GM23338 (cell line): ENCODE measurements at regions not wholly inside any gene's neighbourhood (a gene's known extent, or its start where the extent isn't known, plus 50 kb on each side); places are given as distances from the start of the nearest gene placed in this dataset.
A peak's percentile ranks its signal among the peaks of the same experiment; 100 is the strongest.

ENCODE experiments used
- ATAC-seq: fragments of 200-7000 bp; cut with Tn5 transposase; 3 replicates; pipeline ENCODE4 v1.9.1; 2020
- DNase-seq: peaks from one replicate; pipeline ENCODE4 v3.0.0-alpha.2; 2015; ENCODE audit warnings: low spot score
- H2AFZ ChIP-seq: fragments of 200-600 bp; sonication (generic); 2 replicates; pipeline ENCODE4 v1.8.0; 2016; ENCODE audit warnings: antibody characterized with exemption, mild to moderate bottlenecking, moderate library complexity
- H3F3A ChIP-seq: fragments of 200-600 bp; sonication (generic); replicated peaks from 2 replicates; pipeline ENCODE4 v1.8.0; 2017; ENCODE audit warnings: antibody characterized with exemption, mixed run types, low read depth
- H3K27ac ChIP-seq: fragments of 200-600 bp; sonication (generic); 2 replicates; pipeline ENCODE4 v1.6.1; 2016; ENCODE audit warnings: low read depth
- H3K27me3 ChIP-seq: fragments of 200-600 bp; sonication (generic); 2 replicates; pipeline ENCODE4 v1.8.0; 2016; ENCODE audit warnings: mild to moderate bottlenecking, mixed run types, moderate library complexity; ENCODE audit not compliant: insufficient read depth
- H3K36me3 ChIP-seq: fragments of 200-600 bp; sonication (generic); 2 replicates; pipeline ENCODE4 v1.8.0; 2016; ENCODE audit warnings: mild to moderate bottlenecking; ENCODE audit not compliant: insufficient read depth
- H3K4me1 ChIP-seq: fragments of 200-600 bp; sonication (generic); 2 replicates; pipeline ENCODE4 v1.8.0; 2016; ENCODE audit warnings: mild to moderate bottlenecking, moderate library complexity; ENCODE audit not compliant: insufficient read depth
- H3K4me2 ChIP-seq: fragments of 200-600 bp; sonication (generic); 2 replicates; pipeline ENCODE4 v1.7.1; 2017; ENCODE audit warnings: mixed run types
- H3K4me3 ChIP-seq: fragments of 200-600 bp; sonication (generic); 2 replicates; pipeline ENCODE4 v1.6.1; 2016; ENCODE audit warnings: mixed run types
- H3K79me2 ChIP-seq: fragments of 200-600 bp; sonication (generic); replicated peaks from 2 replicates; pipeline ENCODE4 v1.8.0; 2017; ENCODE audit warnings: mild to moderate bottlenecking; ENCODE audit not compliant: insufficient read depth
- H3K9me2 ChIP-seq: fragments of 200-600 bp; sonication (generic); 2 replicates; pipeline ENCODE4 v1.8.0; 2017; ENCODE audit not compliant: insufficient read depth
- H4K20me1 ChIP-seq: fragments of 200-600 bp; sonication (generic); replicated peaks from 2 replicates; pipeline ENCODE4 v1.8.0; 2017; ENCODE audit warnings: mild to moderate bottlenecking; ENCODE audit not compliant: insufficient read depth
- H3K27ac Mint-ChIP-seq: 2 replicates; pipeline ENCODE4 v1.8.0; 2020; ENCODE audit warnings: inconsistent platforms, mild to moderate bottlenecking, moderate library complexity, mixed read lengths
- H3K27me3 Mint-ChIP-seq: 3 replicates; pipeline ENCODE4 v1.8.0; 2022; ENCODE audit warnings: low read depth, mild to moderate bottlenecking, moderate library complexity, mixed read lengths, inconsistent platforms; ENCODE audit not compliant: insufficient read depth, poor library complexity
- H3K36me3 Mint-ChIP-seq: 3 replicates; pipeline ENCODE4 v1.8.0; 2021; ENCODE audit warnings: low read depth, mild to moderate bottlenecking, inconsistent platforms, moderate library complexity, mixed read lengths
- H3K4me1 Mint-ChIP-seq: 3 replicates; pipeline ENCODE4 v1.8.0; 2020; ENCODE audit warnings: mild to moderate bottlenecking, inconsistent platforms, mixed read lengths
- H3K4me3 Mint-ChIP-seq: 3 replicates; pipeline ENCODE4 v1.8.0; 2021; ENCODE audit warnings: moderate library complexity, mild to moderate bottlenecking, inconsistent platforms, mixed read lengths
- H3K9me3 Mint-ChIP-seq: 3 replicates; pipeline ENCODE4 v1.8.0; 2020; ENCODE audit warnings: moderate library complexity, mild to moderate bottlenecking, inconsistent platforms, mixed read lengths
- EZH2 ChIP-seq: fragments of 200-600 bp; sonication (generic); IDR thresholded peaks from one replicate; pipeline ENCODE4 v1.8.0; 2017; ENCODE audit warnings: antibody characterized with exemption, mild to moderate bottlenecking, low read depth; ENCODE audit not compliant: unreplicated experiment
- EZH2phosphoT487 ChIP-seq: fragments of 200-600 bp; sonication (generic); IDR thresholded peaks from one replicate; pipeline ENCODE4 v1.8.1; 2018; ENCODE audit warnings: antibody characterized with exemption; ENCODE audit not compliant: unreplicated experiment
- JUNB ChIP-seq: IDR thresholded peaks from one replicate; pipeline ENCODE4 v1.6.1; 2016; ENCODE audit warnings: antibody characterized with exemption; ENCODE audit not compliant: unreplicated experiment
- POLR2AphosphoS5 ChIP-seq: IDR thresholded peaks from 2 replicates; pipeline ENCODE4 v1.6.1; 2016; ENCODE audit warnings: antibody characterized with exemption, low read depth
- REST ChIP-seq: IDR thresholded peaks from one replicate; pipeline ENCODE4 v1.6.1; 2018; ENCODE audit warnings: antibody characterized with exemption; ENCODE audit not compliant: unreplicated experiment
- STAT1 ChIP-seq: IDR thresholded peaks from one replicate; pipeline ENCODE4 v1.6.1; 2016; ENCODE audit warnings: antibody characterized with exemption; ENCODE audit not compliant: unreplicated experiment
- ZNF114 ChIP-seq: fragments of 250-450 bp; sonication (Bioruptor Pico); IDR thresholded peaks from 2 replicates; pipeline ENCODE4 v1.5.0; 2020; ENCODE audit warnings: mild to moderate bottlenecking, moderate library complexity
- ZNF331 ChIP-seq: fragments of 250-450 bp; sonication (Bioruptor Pico); IDR thresholded peaks from 2 replicates; pipeline ENCODE4 v1.5.0; 2020; ENCODE audit warnings: low read depth, mild to moderate bottlenecking, moderate library complexity
- TF ChIP-seq, protein P1 (sequence below): IDR thresholded peaks from 2 replicates; pipeline ENCODE4 v1.6.1; 2016; ENCODE audit warnings: antibody characterized with exemption
- TF ChIP-seq, protein P2 (sequence below): fragments of 250-450 bp; sonication (Bioruptor Pico); IDR thresholded peaks from 2 replicates; pipeline ENCODE4 v1.5.0; 2020; ENCODE audit warnings: mild to moderate bottlenecking, moderate library complexity

DNA sequence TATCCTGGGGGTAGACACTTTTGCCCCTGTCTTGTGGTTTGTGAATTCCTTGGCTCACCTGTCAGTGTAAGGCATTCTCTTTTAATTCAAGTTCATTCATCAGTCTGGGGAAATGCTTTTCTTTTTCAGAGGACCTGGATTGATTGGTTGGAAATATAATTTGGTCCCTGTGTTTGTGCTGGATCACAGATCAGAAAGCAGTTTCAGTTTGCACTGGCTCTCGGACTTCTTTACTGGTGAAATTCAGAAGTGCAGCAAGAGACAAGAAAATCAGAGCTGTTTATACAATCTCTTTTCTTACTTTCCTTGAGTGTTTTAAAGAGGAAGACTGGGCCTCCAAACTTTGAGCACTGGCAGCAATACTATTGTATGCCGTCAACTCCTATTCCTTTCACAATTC is 161.8 kb upstream of the KCNJ16 start:
- no peaks in the 10 kb centered on the region for H3F3A ChIP-seq
- H3K4me1 ChIP-seq, result no peaks in the 10 kb centered on the region
- H3K9me2 ChIP-seq, result no peaks in the 10 kb centered on the region; the same call in 1 of the 2 replicates
- H4K20me1 ChIP-seq, result no peaks in the 10 kb centered on the region
- H3K36me3 ChIP-seq, result no peaks in the 10 kb centered on the region
- peak overlapping the region; percentile 34; the same call in 1 of the 2 replicates for H2AFZ ChIP-seq
- DNase-seq, result no peak
- no peaks in the 10 kb centered on the region for H3K9me3 Mint-ChIP-seq
- no peak overlapping the region for H3K27ac ChIP-seq
- no peak overlapping the region for H3K4me3 Mint-ChIP-seq
- peaks cover 7% of the 10 kb centered on the region; the same call in 2 of the 3 replicates for H3K4me1 Mint-ChIP-seq
- no peaks in the 10 kb centered on the region for H3K27me3 ChIP-seq
- H3K27me3 Mint-ChIP-seq, result peaks cover 2% of the 10 kb centered on the region
- H3K79me2 ChIP-seq, result no peaks in the 10 kb centered on the region
- TF ChIP-seq EZH2 (no peak), REST (no peak), POLR2AphosphoS5 (no peak), ZNF331 (no peak), JUNB (no peak), STAT1 (no peak), ZNF114 (CRISPR knock-in tag) (no peak), EZH2phosphoT487 (no peak)
- TF ChIP-seq, protein P1, sequence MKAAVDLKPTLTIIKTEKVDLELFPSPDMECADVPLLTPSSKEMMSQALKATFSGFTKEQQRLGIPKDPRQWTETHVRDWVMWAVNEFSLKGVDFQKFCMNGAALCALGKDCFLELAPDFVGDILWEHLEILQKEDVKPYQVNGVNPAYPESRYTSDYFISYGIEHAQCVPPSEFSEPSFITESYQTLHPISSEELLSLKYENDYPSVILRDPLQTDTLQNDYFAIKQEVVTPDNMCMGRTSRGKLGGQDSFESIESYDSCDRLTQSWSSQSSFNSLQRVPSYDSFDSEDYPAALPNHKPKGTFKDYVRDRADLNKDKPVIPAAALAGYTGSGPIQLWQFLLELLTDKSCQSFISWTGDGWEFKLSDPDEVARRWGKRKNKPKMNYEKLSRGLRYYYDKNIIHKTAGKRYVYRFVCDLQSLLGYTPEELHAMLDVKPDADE, result no peak
- TF ChIP-seq, protein P2, sequence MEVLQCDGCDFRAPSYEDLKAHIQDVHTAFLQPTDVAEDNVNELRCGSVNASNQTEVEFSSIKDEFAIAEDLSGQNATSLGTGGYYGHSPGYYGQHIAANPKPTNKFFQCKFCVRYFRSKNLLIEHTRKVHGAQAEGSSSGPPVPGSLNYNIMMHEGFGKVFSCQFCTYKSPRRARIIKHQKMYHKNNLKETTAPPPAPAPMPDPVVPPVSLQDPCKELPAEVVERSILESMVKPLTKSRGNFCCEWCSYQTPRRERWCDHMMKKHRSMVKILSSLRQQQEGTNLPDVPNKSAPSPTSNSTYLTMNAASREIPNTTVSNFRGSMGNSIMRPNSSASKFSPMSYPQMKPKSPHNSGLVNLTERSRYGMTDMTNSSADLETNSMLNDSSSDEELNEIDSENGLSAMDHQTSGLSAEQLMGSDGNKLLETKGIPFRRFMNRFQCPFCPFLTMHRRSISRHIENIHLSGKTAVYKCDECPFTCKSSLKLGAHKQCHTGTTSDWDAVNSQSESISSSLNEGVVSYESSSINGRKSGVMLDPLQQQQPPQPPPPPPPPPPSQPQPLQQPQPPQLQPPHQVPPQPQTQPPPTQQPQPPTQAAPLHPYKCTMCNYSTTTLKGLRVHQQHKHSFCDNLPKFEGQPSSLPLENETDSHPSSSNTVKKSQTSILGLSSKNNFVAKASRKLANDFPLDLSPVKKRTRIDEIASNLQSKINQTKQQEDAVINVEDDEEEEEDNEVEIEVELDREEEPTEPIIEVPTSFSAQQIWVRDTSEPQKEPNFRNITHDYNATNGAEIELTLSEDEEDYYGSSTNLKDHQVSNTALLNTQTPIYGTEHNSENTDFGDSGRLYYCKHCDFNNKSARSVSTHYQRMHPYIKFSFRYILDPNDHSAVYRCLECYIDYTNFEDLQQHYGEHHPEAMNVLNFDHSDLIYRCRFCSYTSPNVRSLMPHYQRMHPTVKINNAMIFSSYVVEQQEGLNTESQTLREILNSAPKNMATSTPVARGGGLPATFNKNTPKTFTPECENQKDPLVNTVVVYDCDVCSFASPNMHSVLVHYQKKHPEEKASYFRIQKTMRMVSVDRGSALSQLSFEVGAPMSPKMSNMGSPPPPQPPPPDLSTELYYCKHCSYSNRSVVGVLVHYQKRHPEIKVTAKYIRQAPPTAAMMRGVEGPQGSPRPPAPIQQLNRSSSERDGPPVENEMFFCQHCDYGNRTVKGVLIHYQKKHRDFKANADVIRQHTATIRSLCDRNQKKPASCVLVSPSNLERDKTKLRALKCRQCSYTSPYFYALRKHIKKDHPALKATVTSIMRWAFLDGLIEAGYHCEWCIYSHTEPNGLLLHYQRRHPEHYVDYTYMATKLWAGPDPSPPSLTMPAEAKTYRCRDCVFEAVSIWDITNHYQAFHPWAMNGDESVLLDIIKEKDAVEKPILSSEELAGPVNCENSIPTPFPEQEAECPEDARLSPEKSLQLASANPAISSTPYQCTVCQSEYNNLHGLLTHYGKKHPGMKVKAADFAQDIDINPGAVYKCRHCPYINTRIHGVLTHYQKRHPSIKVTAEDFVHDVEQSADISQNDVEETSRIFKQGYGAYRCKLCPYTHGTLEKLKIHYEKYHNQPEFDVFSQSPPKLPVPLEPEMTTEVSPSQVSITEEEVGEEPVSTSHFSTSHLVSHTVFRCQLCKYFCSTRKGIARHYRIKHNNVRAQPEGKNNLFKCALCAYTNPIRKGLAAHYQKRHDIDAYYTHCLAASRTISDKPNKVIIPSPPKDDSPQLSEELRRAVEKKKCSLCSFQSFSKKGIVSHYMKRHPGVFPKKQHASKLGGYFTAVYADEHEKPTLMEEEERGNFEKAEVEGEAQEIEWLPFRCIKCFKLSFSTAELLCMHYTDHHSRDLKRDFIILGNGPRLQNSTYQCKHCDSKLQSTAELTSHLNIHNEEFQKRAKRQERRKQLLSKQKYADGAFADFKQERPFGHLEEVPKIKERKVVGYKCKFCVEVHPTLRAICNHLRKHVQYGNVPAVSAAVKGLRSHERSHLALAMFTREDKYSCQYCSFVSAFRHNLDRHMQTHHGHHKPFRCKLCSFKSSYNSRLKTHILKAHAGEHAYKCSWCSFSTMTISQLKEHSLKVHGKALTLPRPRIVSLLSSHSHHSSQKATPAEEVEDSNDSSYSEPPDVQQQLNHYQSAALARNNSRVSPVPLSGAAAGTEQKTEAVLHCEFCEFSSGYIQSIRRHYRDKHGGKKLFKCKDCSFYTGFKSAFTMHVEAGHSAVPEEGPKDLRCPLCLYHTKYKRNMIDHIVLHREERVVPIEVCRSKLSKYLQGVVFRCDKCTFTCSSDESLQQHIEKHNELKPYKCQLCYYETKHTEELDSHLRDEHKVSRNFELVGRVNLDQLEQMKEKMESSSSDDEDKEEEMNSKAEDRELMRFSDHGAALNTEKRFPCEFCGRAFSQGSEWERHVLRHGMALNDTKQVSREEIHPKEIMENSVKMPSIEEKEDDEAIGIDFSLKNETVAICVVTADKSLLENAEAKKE (CRISPR knock-in tag), result no peak
- H3K27ac Mint-ChIP-seq, result no peak overlapping the region
- H3K36me3 Mint-ChIP-seq, result no peaks in the 10 kb centered on the region
- no peak for ATAC-seq
- no peak overlapping the region for H3K4me2 ChIP-seq
- H3K4me3 ChIP-seq, result no peak overlapping the region
